ENCODE measurements at regions not wholly inside any gene's neighbourhood (a gene's known extent, or its start where the extent isn't known, plus 50 kb on each side); places are given as distances from the start of the nearest gene placed in this dataset.
A peak's percentile ranks its signal among the peaks of the same experiment; 100 is the strongest.

DNA sequence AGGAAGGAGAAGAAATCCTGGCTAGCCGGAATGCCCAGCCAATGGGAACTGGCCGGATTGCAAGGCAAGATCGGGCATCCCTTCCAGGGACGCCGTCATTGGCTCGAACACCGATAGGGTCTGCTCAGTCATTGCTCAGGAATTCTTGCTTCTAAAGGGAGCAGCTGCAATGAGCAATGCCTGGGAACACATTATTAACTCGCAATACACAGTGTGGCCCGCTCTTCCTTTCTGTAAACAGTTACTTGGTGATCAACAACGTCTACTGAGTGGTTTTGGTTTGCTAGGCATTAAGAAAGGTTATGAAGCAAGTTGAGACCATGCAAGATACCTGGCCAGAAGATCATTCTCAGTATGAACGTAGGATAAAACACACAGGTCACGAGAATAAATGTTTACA is 165.4 kb upstream of the CITED2 start:
- no peak for DNase-seq (ENCODE audit: low spot score)

DNA sequence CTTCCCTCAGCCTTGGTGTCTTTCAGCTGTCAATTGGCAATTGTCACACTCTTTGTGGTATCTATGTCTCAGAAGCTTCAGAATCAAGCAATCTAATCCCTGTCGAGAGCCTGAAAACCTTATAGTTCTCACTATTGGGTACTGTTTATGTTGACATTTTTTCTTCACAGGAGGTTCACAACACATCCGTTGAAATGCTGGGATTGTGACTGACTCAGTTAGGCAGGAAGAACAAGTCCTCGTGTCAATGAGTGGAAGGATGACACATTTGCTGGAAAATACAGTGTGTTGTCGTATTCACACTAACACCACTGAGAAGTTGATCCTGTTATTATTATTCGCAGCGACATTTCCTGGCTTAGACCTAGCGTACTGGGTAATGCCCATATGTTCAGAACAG is 163.9 kb upstream of the CITED2 start:
- no peak for DNase-seq (ENCODE audit: low spot score)

DNA sequence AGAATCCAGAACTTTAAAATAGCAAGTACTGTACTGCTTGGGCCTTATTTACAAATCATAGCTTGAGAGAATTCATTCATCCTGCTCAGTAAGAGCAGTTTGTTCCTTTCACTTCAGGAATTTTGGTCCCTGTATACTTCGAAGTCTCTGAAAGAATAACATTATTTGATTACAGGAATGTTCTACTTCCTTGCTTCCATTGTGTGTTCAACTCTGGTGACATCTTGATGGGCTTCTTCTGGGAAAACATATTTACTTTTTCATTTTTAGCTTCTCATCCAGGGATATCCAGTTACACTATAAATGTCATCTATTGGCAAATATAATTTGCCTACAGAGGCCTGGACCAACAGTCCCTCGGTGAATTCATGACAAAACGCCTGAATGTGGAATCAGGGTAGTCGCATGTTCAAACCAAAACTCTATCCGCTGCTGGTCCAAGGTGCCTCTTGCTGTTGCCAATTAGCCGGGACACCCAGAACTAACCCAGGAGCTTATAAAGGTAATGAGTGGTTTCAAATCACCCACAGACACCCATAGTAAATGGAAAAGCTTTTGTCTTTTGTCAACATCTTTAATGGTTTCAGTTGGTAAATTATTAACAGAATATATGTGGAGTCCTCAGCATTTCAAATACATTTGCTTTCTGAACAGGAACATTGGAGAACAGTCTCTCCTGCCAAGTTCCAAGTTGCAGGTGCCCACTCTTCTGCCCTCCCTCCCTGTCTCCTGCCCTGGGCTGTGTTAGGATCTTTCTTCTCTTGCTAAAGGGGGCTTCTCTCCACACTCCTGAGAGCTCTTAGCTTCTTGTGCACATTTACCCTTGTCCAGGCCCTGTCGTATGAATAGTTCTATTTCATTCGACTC is 162.5 kb upstream of the CITED2 start:
- no peak for DNase-seq (ENCODE audit: low spot score)

DNA sequence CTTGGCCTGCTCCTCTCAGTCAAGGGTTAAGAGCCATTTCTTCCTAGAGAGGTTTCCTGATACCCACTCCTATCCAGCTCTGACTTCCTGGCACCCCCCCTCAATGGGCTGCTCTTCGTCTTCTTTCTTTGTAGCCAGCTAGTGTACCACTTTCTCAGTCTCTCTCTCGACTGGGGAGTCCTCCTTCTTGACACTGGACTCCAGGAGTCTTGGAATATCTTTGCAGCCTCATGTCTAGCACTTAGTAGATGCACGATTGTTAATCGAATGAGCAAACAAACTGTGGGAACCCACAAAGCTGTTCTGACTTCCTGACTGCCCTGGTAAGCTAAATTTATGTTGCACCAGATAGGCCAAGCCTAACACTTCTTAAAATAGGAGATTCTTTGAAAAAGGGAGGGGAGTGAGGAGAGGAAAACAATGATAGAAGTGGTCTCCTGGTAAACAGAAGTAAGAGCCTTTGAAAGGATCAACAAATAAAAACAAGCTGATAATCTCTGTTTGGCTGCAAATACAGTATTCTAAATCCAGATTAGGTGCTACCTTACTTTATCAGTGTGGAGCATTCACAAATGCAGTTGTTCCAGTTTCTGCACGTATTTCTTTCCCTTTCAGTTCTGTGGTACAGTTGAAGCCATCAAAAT is 160.1 kb upstream of the CITED2 start:
- DNase-seq (ENCODE audit: low spot score) = no peak

DNA sequence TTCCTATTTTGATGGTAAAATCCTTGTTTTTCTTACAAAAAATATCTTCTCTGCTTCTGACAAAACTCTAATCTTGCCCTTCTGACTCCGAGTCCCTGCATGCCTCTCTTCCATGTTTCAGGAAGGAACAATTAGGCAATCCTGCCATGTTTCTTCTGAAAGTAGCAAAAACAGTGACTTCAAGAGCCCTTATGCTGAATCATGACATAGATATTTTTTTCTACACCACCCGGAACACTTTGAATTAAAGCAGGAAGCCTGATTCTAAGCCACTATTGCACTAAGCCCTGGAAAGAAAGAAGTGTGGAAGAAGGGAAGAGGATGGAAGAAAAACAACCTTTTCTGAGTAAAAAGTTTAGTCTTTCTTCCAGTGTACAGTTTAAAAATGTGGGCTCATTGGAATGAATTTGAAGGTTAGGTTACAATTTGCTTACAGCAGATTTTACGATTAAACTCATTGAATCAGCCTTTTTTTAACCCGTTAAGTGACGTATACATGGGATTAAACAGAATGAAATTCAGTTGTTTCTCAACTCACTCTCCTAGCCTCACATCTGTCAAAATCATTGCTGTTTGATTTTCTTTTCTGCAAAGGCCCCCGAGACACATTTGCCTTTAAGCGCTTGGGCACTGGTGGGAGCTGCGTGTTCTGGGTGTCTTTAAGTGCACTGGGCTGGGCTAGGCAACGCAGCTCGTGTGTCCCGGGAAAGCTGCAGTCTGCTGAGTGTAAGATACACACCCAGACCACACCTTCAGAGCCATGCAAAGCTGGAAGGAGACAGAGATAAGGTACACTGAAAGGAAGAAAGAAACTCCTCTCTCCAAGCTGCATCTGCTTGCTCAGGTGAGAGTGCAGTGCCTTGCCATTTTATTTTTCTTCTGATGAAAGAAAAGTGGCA is 159.4 kb upstream of the CITED2 start:
- peak; percentile 88 for DNase-seq (ENCODE audit: low spot score)

DNA sequence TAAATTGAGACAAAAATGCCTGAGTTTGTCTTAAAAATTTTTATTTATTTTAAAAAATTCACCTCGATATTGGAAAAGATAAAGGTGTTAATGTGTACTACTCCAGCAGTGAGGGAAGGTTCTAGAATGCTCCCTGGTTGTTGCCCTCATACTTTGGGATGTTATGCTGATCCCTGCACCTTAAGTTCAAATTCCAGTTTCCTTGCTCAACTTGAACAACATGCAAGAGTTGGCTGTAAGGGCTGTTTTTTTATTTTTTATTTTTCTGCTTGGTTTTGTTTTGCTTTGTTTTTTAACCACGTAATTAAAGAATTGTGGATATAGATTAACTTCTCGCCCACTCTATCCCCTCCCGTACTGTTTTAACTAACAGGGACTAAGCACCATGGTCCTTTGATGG is 158.7 kb upstream of the CITED2 start:
- DNase-seq (ENCODE audit: low spot score) = peak; percentile 53

DNA sequence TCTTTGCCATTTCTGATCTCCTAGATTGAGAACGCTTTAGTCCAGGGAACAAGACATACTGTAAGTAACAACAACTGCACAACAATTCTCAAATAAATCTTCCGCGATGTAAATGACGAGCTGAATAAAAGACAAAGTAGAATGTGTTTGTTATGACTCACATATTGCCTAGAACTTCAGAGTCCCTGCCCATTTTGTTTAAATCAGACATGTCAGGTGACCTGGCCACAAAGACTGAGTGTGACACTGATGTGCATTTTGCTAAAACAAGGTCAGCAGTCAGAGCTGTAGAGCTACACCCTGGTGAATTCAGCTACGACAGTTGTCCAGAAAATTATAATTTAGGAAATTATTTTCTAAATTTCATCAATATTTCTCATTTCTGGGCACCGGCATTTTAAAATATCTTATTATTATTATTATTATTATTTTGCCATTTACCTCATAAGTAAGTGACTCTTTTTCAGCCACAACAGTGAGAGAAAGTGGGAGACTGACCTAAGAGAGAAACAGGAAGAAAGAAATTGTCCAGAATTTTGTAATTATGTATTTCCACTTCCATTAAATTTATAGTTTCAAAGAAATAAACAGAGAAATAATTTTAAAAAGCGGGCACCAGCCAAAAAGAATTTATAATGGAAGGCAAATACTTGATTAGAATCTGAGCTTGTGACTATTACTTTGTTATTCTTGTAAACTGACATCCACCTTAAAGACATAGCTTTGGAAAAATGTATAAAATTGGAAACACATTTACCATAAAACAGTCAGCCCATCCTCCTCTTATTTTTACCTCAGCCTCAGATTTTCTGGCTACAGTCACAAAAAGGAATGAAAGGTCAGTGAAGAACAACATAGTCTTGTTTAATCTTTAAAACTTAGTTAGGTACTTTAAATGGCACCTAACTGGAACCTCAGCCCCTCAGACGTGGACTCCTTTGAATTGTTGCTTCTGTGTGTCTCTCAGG is 157.0 kb upstream of the CITED2 start:
- peak; percentile 28 for DNase-seq (ENCODE audit: low spot score)

DNA sequence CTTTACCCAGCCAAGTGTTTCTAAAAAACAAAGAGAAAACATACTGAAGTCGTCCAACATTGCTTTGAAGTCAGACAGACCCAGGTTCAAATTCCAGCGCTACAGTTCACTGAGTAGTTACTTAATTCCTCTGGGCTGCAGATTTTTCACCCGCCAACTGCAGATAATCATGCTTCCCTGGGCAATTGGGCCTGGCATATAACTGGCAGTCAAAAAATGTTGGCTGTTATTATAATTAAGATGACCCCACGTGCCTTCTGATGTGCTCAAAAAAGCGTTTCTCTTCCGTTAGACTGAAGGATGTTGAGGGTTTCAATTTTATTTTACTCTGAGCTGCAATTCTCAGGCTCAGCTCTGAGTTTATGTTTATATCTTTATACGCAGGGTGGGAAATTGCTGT is 156.1 kb upstream of the CITED2 start:
- no peak for DNase-seq (ENCODE audit: low spot score)

DNA sequence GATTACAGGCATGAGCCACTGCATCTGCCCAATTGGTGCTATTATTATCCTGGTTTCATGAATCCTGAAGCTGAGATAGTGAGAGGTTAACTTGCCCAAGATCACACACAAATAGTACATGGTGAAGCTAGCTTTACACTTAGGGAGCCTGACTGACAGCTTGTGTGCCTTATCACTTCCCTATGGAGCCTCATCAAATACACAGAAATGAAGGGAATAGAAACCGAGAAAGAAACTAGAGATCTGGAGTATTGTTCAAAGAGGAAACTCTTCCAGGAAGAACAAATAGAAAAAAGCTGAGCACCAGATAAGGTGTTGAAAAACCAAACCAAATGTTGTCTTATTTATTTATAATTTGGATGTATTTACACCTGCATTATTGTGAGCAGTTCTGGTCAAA is 155.0 kb upstream of the CITED2 start:
- no peak for DNase-seq (ENCODE audit: low spot score)

DNA sequence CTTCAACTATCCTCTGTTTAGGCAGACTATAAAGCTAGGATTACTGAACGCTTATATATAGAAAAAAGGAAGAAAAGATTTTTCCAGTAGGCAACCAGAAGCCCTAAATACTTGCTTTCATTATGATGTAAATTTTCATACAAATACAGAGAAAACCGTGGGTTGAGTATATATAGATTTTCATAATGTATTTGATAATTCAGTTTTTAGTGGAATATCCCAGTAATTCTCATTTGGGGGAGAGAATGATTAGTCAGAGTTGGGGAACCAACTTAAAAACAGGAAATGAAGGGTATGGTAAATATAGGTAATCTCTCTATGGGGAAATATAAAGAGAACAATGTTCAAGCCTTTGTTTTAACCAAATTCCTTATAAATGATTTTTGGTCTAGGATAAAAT is 154.0 kb upstream of the CITED2 start:
- DNase-seq (ENCODE audit: low spot score) = no peak

DNA sequence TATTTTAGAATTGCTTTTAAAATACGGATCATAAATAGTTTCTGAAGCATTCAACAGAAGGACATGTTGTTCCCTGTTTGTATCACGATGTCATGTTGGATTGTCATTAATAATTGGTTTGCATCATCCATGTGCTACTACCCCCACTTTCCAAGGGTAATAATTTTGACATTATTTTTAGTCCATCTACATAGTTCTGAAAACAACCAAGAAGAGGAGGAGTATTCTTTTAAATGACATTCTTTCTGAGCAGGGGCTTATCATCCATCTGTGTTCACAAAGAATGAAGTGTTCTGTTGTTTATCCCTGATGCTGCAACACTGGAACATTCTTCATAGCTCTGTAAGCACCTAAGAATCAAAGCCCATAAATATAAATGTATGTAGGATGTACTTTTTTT is 151.0 kb upstream of the CITED2 start:
- DNase-seq (ENCODE audit: low spot score) = no peak

DNA sequence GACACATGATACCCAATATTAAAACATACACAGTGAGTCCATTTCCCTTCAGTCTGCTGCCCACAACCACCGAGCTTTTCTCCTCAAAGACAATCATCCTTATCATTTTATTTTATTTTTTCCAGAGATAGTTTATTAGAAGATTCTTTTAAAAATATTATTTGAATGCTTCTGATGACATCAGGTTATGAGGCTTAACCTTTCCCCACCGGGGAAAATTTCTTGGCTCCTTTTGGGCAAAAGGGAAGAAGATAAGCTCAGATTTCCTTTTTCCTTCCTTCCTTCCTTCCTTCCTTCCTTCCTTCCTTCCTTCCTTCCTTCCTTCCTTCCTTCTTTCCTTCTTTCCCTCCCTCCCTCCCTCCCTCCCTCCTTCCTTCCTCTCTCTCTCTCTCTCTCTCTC is 149.5 kb upstream of the CITED2 start:
- DNase-seq (ENCODE audit: low spot score) = no peak

DNA sequence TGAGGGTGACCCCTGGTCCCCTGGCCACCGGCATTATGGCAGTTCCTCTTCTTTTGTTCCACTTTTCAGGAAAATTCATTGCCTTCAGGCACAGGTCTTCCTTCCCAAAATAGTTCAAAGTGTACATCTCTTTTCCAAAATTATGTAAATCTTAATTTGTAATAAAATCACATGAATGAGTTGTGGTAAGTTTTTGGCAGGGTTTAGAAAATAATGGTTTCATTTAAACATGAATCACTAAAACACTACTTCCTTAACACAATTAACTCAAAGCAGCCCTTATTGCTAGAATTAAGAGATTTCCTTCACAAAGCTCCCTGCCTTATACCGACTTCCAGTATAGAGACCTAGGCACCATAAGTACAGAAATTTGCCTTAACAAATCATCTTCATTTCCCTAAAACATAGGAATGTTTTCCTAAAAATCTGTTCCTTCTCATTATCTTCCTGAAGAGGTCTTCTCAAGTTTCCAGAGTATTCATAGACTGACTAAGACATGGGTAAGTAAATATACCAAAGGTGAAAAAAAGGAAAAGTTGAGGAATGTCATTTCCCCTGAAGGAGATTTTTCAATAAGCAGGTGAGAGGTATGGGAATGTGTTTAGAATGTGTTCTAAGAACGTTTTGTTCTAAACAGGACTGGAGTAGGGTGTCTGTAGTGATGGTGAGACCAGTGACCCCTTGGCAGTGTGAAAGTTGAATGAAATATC is 148.2 kb upstream of the CITED2 start:
- DNase-seq (ENCODE audit: low spot score) = no peak

DNA sequence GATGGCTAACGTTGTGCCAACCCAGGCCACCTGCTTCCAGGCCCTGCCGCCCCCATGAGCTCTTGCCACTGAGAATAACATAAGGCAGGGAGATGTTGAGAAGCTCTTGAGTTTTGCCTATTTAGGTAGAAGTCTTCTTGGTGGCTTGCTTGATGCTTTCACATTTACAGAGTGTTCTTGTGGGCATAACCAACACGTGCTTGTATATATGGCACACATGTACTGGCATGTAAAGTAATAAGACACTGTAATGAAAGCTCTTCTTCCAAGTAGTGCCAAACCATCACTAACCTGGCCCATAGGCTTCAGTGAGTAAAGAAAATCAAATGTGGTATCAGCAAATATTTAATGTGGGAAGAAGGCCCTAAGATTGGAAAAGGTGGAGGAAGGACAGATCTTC is 146.9 kb upstream of the CITED2 start:
- no peak for DNase-seq (ENCODE audit: low spot score)

DNA sequence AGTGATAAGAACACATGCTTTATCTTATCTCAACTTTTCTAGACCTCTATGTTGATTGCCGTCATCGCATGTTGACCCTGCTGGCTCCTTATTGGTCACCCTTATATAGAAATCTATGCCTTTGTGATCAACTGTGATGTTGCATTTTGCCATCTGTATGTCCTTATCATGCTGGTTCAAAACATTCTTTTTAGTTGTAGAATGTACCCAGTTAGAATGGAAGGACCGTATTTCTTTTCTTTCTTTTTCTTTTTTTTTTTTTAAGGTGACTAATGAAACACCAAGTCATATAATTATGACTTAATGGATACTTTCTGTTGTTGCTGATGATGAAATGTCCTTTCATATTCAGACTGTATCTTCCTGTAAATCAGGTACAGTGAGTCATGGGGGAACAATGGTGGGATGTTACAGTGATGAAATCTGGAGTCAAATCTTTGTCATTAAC is 145.9 kb upstream of the CITED2 start:
- no peak for DNase-seq (ENCODE audit: low spot score)

DNA sequence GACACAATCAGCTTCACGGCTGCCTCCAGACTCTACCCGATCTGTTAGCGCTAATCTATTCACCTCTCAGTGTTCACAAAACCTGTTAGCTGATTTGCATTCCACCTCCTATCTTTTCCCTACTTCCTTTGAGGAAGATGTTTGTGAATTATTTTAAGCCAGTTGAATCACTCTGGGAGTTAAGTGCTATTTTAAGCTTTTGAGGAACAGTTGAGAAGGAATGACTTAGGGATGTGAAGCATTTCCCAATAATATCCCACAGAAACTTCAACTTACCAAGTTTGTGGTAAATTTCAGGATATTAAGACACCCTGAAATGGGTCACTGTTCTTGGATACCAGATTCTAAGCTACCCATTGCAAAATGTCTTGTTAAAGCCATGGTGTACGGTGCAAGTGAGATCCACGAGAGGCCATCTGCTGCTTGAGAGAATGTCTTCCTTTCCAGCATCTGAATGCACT is 145.2 kb upstream of the CITED2 start:
- peak; percentile 35 for DNase-seq (ENCODE audit: low spot score)

DNA sequence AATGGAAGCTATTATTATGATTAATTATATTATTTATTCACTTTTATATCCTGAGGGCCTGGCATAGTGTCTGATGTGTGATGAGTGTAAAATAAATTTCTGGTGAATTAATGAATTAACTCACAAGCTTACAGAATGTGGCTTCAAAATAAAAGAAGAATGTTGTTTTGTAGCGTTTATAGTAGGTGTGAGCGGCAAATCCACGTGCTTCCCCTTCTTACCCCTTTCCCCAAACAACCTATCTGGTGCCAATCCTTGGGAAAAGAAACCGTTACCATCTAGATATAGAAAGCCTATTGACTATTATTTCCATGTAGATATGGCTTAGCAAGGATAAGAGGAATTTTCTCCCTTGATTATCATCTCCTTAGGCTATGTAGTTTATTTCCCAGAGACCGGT is 144.6 kb upstream of the CITED2 start:
- no peak for DNase-seq (ENCODE audit: low spot score)

DNA sequence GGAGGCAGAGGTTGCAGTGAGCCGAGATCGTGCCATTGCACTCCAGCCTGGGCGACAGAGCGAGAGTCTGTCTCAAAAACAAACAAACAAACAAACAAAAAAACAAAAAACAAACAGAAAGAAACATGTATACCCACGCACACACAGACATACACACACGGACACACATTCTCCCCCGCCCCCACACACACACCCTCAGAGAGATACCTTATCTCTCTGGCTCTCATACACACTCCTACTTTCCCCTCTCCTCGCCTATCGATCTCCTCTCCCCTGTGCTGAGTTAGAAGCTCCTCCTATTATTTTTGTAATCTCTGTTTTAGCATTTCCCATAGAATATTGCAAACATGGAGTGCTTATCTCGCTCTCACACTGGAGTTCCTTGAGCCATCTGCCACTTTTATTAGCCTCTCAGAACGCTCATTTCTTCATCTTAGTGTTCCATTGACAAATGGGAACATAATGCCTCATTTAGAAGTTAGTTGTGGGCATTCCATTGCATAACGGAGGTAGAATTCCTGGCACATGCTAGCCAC is 144.2 kb upstream of the CITED2 start:
- DNase-seq (ENCODE audit: low spot score) = peak; percentile 79

DNA sequence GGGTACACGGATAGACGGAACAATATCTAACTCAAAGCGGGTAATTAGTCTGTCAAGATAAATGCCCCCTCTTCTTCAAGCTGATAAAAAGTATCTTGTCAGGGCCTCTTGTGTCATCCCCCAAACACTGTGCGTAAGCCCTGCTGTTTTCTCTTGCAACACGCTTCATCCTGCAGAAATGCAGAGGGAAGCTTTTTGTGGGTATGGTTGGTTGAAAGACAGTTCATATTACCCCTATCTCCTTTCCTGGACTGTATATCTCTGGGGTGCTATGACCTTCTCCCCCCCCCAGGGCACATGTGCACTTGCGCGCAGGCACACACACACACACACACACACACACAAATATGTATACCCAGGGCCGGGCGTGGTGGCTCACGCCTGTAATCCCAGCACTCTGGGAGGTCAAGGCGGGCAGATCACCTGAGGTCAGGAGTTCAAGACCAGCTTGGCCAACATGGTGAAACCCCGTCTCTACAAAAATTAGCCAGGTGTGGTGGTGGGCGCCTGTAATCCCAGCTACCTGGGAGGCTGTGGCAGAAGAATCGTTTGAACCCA is 143.6 kb upstream of the CITED2 start:
- DNase-seq (ENCODE audit: low spot score) = peak; percentile 69

DNA sequence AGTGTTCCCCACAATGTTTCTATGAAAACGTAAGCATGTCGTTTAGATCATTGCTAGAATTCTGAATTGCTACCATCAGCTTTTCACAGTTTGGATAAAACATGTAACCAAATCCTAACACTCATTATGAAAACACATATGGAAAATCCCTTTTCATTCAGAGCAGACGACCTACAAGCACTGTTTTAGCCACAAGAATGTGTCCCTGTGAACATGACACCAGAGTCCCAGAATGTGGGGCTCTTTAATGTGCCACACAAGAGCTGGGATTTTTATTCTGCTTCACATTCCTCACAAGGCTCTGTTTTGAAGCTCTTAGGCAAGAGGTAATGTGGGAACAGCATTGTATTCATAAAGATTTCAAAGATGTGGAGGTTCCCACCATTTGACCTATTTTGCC is 141.1 kb upstream of the CITED2 start:
- DNase-seq (ENCODE audit: low spot score) = no peak

All from hematopoietic multipotent progenitor cell treated with erythropoietin and hydrocortisone succinate and interleukin-3 and kit ligand, for 17 days (in vitro differentiated cells).